Transverse colon (tissue), 3 donors: ENCODE measurements at regions not wholly inside any gene's neighbourhood (a gene's known extent, or its start where the extent isn't known, plus 50 kb on each side); places are given as distances from the start of the nearest gene placed in this dataset.

ENCODE experiments used
- EP300 ChIP-seq: sonication (generic); formaldehyde crosslinking; IDR thresholded peaks from one replicate; pipeline ENCODE4 v1.6.1; 2017; ENCODE audit warnings: antibody characterized with exemption, low read depth
- TF ChIP-seq, protein P1 (sequence below), 5 experiments: fragments of 200-600 bp in 3 of 5; fragments of 450-650 bp in 2 of 5; sonication (generic) in 3 of 5; IDR thresholded peaks; 1 replicate in 2 of 5; 2 replicates in 3 of 5; pipeline ENCODE4 v1.5.1; 2016 to 2017; ENCODE audit warnings: antibody characterized with exemption in 5 of 5, inconsistent platforms in 3 of 5, mild to moderate bottlenecking in 2 of 5, moderate library complexity in 1 of 5

DNA sequence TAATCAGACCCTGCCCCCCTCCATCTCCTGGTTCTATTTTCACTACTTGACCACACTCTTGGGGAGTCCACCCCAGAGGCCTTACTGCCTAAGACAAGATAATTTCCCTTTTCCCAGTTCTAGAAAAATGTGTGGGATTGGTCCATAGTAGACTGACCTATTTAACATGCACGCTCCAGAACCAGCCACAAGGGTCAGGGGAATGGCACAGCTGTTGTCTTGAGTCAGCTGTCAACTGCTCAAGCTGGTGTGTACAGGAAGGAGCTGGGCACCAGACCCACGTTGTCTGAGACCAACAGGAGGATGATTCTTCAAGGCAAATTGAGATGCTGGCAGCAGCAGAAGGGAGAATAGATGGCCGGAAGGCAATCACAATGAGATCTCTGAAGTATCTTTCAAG is 280.5 kb downstream of the UQCRFS1 start:
- TF ChIP-seq EP300: no peak
- TF ChIP-seq, protein P1, sequence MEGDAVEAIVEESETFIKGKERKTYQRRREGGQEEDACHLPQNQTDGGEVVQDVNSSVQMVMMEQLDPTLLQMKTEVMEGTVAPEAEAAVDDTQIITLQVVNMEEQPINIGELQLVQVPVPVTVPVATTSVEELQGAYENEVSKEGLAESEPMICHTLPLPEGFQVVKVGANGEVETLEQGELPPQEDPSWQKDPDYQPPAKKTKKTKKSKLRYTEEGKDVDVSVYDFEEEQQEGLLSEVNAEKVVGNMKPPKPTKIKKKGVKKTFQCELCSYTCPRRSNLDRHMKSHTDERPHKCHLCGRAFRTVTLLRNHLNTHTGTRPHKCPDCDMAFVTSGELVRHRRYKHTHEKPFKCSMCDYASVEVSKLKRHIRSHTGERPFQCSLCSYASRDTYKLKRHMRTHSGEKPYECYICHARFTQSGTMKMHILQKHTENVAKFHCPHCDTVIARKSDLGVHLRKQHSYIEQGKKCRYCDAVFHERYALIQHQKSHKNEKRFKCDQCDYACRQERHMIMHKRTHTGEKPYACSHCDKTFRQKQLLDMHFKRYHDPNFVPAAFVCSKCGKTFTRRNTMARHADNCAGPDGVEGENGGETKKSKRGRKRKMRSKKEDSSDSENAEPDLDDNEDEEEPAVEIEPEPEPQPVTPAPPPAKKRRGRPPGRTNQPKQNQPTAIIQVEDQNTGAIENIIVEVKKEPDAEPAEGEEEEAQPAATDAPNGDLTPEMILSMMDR (IDR thresholded peaks at IDR 0.05): no peak
